ENCODE measurements at regions not wholly inside any gene's neighbourhood (a gene's known extent, or its start where the extent isn't known, plus 50 kb on each side); places are given as distances from the start of the nearest gene placed in this dataset.

DNA sequence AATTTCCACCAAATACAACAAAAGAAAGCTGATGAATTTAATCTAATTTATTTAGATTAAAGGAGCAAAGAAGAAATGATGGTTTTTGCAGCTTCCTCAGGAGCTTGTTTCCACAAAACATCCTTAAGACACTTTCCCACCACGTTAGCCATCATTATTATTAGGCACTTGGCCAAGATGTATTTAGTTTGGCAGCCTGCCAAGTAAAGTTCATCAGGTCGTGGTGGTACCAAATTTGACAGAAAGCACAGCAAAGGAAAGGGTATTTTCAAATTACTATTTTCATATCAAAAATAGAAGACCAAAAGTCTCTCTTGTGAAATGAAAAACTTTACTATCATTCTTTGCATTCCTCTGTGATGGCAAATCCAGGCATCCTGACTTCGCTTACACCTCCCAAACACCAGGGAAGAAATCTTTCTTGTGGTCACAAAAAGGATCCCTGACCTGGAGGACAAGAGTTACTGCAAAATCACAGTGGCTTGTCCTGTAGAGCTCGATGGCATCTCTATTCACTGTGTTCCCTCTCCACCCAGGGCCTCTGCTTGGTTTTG lies 123.1 kb upstream of the INHBA start:
- in situ Hi-C loops (cut with HindIII; ENCODE audit: extremely low pct_ligation_motif_present, low pct_unique_long_range_greater_than_20kb): no loop called here
- TF ChIP-seq TP53 (CRISPR knock-in tag; conservative IDR thresholded peaks at IDR 0.05) (no peak), LCORL (IDR thresholded peaks at IDR 0.05) (peak; percentile 89), LCORL (CRISPR knock-in tag; IDR thresholded peaks at IDR 0.05) (no peak)
- H3K9me3 ChIP-seq (ENCODE audit: low read length): peaks cover 38% of the 10 kb centered on the region
- ATAC-seq: no peak
- H3K4me1 ChIP-seq (ENCODE audit: insufficient read depth, low read length): no peaks in the 10 kb centered on the region
- no peak for FAIRE-seq
- no peaks in the 10 kb centered on the region for H3K27me3 ChIP-seq (ENCODE audit: control insufficient read depth in 1 of 2, insufficient read depth in 2 of 2, low read length in 2 of 2)
- H4K20me1 ChIP-seq (ENCODE audit: insufficient read depth, low read length): no peaks in the 10 kb centered on the region
- H2AFZ ChIP-seq (ENCODE audit: low read length): no peak overlapping the region
- no peaks in the 10 kb centered on the region for H3K36me3 ChIP-seq (replicated peaks in 1 of 2; ENCODE audit: control insufficient read depth in 1 of 2, insufficient read depth in 2 of 2, low read length in 2 of 2)
- intact Hi-C loops (cut with micrococcal nuclease; ENCODE audit: unreplicated experiment): no loop called here
- H3K27ac ChIP-seq (ENCODE audit: extremely low read length, insufficient read depth, low read length): no peak overlapping the region
- no peak overlapping the region for H3K4me3 ChIP-seq (replicated peaks in 1 of 3; ENCODE audit: insufficient read depth in 1 of 3, low read depth in 2 of 3, low read length in 3 of 3)
- WGBS (ENCODE audit: low lambda C conversion rate): 3% methylated on average over 4 of the region's 4 CpGs
- no peaks in the 10 kb centered on the region for H3K79me2 ChIP-seq (ENCODE audit: insufficient read depth, low read length)
- ChIA-PET CTCF (ENCODE audit: low intra/inter-chr PET ratio, low total read pairs) (no interaction called here), POLR2A (no interaction called here)
- no peak overlapping the region for H3K9ac ChIP-seq (ENCODE audit: insufficient read depth, low read depth, low read length)
- H3K4me2 ChIP-seq (ENCODE audit: low read depth, low read length): no peak overlapping the region
- no peak for DNase-seq (ENCODE audit: low spot score)
- BruUV-seq (replicated peaks): no TSS peak

DNA sequence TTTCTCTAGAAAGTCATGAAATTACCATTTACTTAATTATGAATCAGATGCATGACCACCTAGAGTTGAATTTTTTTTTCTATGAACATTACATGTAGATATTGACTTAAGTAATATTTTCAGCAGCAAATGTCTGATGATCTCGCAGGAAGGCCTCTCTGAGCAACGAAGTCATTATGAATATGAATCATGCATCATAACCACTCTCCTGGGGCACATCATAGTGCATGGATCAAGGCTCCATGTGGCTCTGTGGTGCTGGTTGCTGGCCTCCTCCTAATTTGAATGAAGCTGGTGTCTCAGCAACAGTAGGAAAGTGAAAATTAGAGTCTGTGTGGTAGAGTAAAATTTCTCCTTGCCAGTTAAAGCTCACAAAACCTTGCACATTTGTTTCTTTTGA lies 121.4 kb upstream of the INHBA start:
- Histone ChIP-seq H3K4me1 (ENCODE audit: insufficient read depth, low read length) (no peaks in the 10 kb centered on the region), H3K79me2 (ENCODE audit: insufficient read depth, low read length) (no peaks in the 10 kb centered on the region), H4K20me1 (ENCODE audit: insufficient read depth, low read length) (no peaks in the 10 kb centered on the region), H2AFZ (ENCODE audit: low read length) (no peak overlapping the region), H3K27ac (ENCODE audit: extremely low read length, insufficient read depth, low read length) (no peak overlapping the region), H3K9me3 (ENCODE audit: low read length) (peaks cover 24% of the 10 kb centered on the region), H3K9ac (ENCODE audit: insufficient read depth, low read depth, low read length) (no peak overlapping the region), H3K4me2 (ENCODE audit: low read depth, low read length) (no peak overlapping the region), H3K27me3 (ENCODE audit: control insufficient read depth in 1 of 2, insufficient read depth in 2 of 2, low read length in 2 of 2) (no peaks in the 10 kb centered on the region), H3K4me3 (replicated peaks in 1 of 3; ENCODE audit: insufficient read depth in 1 of 3, low read depth in 2 of 3, low read length in 3 of 3) (no peak overlapping the region), H3K36me3 (replicated peaks in 1 of 2; ENCODE audit: control insufficient read depth in 1 of 2, insufficient read depth in 2 of 2, low read length in 2 of 2) (no peaks in the 10 kb centered on the region)
- no peak for FAIRE-seq
- intact Hi-C loops (cut with micrococcal nuclease; ENCODE audit: unreplicated experiment) (no loop called here), in situ Hi-C loops (cut with HindIII; ENCODE audit: extremely low pct_ligation_motif_present, low pct_unique_long_range_greater_than_20kb) (no loop called here)
- ATAC-seq: no peak
- BruUV-seq (replicated peaks): no TSS peak
- whole genome bisulfite sequencing (ENCODE audit: low lambda C conversion rate): 0% methylated on average over 2 of the region's 2 CpGs
- ChIA-PET POLR2A (no interaction called here), CTCF (ENCODE audit: low intra/inter-chr PET ratio, low total read pairs) (no interaction called here)
- no peak for DNase-seq (ENCODE audit: low spot score)
- TF ChIP-seq THAP11 (CRISPR knock-in tag; IDR thresholded peaks at IDR 0.05) (no peak), SP4 (CRISPR knock-in tag; IDR thresholded peaks at IDR 0.05) (no peak), ZNF777 (CRISPR knock-in tag; IDR thresholded peaks at IDR 0.05) (no peak), FOXC1 (CRISPR knock-in tag; IDR thresholded peaks at IDR 0.05; ENCODE audit: borderline replicate concordance) (no peak), HNF4G (IDR thresholded peaks at IDR 0.05; ENCODE audit: borderline replicate concordance, low read depth, low read length) (no peak), HNF4G (CRISPR knock-in tag; IDR thresholded peaks at IDR 0.05; ENCODE audit: borderline replicate concordance, low read depth) (no peak), MLLT10 (CRISPR knock-in tag; IDR thresholded peaks at IDR 0.05) (no peak), FOXJ3 (CRISPR knock-in tag; IDR thresholded peaks at IDR 0.05; ENCODE audit: borderline replicate concordance) (no peak), ZNF883 (CRISPR knock-in tag; IDR thresholded peaks at IDR 0.05; ENCODE audit: not compliant biosample characterization) (no peak), KLF16 (CRISPR knock-in tag; IDR thresholded peaks at IDR 0.05) (no peak), ZNF747 (CRISPR knock-in tag; IDR thresholded peaks at IDR 0.05; ENCODE audit: borderline replicate concordance) (no peak), JUND (CRISPR knock-in tag; IDR thresholded peaks at IDR 0.05) (no peak), ZNF790 (CRISPR knock-in tag; IDR thresholded peaks at IDR 0.05; ENCODE audit: borderline replicate concordance) (no peak)
- TF ChIP-seq, protein P1, sequence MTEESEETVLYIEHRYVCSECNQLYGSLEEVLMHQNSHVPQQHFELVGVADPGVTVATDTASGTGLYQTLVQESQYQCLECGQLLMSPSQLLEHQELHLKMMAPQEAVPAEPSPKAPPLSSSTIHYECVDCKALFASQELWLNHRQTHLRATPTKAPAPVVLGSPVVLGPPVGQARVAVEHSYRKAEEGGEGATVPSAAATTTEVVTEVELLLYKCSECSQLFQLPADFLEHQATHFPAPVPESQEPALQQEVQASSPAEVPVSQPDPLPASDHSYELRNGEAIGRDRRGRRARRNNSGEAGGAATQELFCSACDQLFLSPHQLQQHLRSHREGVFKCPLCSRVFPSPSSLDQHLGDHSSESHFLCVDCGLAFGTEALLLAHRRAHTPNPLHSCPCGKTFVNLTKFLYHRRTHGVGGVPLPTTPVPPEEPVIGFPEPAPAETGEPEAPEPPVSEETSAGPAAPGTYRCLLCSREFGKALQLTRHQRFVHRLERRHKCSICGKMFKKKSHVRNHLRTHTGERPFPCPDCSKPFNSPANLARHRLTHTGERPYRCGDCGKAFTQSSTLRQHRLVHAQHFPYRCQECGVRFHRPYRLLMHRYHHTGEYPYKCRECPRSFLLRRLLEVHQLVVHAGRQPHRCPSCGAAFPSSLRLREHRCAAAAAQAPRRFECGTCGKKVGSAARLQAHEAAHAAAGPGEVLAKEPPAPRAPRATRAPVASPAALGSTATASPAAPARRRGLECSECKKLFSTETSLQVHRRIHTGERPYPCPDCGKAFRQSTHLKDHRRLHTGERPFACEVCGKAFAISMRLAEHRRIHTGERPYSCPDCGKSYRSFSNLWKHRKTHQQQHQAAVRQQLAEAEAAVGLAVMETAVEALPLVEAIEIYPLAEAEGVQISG (CRISPR knock-in tag; IDR thresholded peaks at IDR 0.05): no peak
- TF ChIP-seq, protein P2, sequence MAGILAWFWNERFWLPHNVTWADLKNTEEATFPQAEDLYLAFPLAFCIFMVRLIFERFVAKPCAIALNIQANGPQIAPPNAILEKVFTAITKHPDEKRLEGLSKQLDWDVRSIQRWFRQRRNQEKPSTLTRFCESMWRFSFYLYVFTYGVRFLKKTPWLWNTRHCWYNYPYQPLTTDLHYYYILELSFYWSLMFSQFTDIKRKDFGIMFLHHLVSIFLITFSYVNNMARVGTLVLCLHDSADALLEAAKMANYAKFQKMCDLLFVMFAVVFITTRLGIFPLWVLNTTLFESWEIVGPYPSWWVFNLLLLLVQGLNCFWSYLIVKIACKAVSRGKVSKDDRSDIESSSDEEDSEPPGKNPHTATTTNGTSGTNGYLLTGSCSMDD (CRISPR knock-in tag; IDR thresholded peaks at IDR 0.05): no peak

Measured in HepG2 (cell line).